GM19239 (cell line): ENCODE measurements at regions not wholly inside any gene's neighbourhood (a gene's known extent, or its start where the extent isn't known, plus 50 kb on each side); places are given as distances from the start of the nearest gene placed in this dataset.
"Not testable (repeated sequence)": the region's sequence is repeated elsewhere in the genome, so short reads cannot be mapped to it uniquely, and the experiment has no call there.

Experiments
- DNase-seq: peaks from one replicate; pipeline ENCODE4 v3.0.0; 2011; ENCODE audit warnings: low spot score; ENCODE audit not compliant: insufficient read length
- FAIRE-seq: peaks from 2 replicates; lab custom pipeline; 2011; peaks lifted over from hg19 to GRCh38; lab: Jason Lieb, UNC

DNA sequence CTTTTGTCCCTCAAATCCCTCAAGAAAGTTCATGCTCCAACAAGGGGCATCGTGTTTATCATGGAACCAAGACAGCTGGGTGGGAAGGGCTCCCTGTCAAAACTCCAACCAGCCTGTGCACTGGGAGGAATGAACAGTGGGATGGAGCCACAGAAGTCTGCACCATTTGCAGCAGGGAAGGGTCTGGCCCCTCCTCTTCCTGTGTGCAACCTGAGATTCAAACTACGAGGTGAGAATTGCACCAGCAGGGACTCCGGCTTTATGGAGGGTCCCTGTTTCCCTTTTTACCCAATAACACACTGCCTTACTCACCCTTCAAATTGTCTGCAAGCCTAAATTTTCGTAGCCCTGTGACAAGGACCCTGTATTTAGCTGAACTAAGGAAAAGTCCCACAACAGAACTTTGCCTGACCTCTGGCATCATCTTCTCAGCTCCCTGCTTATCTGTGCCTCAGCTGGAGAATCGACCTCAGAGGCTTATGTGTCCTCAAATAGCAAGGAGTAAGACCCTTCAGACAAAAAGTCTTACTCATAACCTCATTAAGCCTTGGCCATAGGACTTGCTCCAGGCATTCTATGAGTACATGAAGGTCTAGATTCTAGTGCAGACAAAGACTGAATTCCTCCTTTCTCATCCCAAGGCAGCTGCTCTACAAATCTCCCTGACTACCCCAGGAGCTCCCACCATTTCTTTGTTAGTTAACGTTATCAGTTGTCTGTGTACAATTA, 178.3 kb upstream of the SERPINE2 start:
- DNase-seq: no peak
- no peak for FAIRE-seq

DNA sequence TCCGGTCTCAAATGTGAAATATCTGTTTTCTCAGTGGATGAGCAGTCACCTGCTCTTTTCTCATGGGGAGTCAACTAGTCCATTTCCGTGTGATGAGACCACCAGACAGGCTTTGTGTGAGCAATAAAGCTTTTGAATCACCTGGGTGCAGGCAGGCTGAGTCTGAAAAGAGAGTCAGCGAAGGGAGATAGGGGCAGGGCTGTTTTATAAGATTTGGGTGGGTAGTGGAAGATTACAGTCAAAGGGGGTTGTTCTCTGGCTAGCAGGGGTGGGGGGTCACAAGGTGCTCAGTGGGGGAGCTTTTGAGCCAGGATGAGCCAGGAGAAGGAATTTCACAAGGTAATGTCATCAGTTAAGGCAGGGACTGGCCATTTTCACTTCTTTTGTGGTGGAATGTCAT, 176.5 kb upstream of the SERPINE2 start:
- not testable (repeated sequence) for DNase-seq, FAIRE-seq

DNA sequence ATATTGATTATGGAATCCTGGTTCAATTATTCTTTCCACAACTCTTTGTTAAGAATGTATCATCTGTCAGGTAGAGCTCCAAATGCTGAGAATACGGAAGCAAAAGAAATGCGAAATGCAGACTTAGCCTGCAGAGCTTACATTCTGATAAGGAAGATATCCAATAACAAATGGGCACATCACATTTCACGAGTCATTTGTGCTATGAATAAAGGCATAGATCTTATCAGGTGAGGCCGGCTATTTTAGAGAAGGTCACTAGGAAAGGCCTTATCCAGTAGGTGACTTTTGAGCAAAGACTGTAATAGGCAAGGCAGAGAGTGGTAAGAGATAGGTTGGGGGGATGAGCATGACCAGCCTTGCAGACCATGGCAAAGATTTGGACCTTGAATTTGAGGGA, 174.3 kb upstream of the SERPINE2 start:
- DNase-seq (no peak), FAIRE-seq (no peak)

DNA sequence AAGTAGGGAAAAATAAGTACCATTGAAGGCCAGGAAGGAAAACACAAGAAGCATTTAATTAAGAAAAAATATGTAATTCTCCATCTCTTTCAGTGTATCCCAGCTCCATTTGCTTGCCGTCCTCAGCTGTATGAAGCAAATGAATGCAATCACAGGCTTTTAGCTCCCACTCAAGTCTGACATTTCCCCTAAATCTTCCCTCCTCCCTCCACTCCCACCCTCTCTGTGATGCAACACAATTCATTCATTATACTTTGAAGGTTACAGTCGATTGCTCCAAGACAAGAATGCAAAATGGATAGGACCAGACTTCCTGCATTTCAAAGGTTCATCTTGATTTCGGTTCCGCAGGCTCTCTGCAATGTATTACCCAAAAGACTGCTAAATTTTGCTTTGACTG, 172.7 kb upstream of the SERPINE2 start:
- DNase-seq (no peak), FAIRE-seq (no peak)

DNA sequence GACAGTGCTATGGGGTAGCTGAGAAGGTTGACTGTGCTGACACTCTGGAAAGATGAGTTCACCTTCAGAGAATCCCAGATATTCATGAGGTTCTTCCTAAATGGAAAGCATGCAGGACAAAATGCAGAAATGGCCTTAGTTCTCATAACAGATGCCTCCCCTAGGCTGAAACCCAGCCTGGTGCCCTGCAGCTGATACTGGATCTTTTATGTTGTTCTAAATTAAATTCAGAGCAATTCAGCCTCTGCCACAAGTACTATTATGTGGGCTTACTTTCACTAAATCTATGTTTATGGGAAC, 172.0 kb upstream of the SERPINE2 start:
- DNase-seq: no peak
- no peak for FAIRE-seq

DNA sequence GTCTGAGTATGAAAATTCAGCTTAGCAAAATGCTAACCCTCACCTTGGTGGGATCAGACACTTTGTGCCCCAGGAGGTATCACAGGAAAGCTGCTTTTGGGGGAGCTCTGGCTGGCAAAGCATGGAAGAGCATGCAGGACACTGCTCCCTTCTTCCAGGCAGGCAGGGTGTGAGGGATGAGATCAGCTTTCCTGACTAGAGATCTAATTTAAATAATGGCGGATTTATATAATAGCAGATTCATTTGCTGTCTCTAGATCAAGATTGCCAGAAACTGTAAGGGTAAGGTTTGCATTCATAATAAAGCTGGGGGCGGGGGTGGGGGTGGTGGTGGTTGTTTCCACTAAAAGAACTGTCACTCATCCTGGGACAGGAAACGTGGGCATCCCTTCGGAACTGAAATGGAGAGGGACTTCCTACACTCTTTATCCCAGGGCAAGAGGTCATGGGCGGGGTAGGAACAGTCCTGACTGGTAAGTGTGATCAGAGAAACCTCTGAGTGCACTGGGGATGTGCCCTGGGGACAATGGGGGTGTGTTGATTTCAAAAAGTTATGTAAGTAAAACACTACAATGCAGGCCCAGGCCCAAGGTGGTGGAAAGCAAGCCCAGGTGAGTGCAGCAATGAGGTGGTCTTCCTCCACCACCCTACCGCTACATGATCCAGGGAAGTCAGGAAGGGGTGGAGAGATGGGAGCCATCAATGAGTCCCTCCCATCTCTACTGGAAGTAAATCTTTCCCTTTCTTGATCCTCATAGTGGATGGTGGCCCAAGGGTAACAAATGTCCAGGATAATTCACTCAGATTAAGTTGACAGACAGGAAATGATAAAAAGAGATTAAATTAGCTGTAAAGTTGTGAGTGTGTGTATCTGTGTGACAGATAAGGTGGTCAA, 171.4 kb upstream of the SERPINE2 start:
- FAIRE-seq (no peak), DNase-seq (no peak)

DNA sequence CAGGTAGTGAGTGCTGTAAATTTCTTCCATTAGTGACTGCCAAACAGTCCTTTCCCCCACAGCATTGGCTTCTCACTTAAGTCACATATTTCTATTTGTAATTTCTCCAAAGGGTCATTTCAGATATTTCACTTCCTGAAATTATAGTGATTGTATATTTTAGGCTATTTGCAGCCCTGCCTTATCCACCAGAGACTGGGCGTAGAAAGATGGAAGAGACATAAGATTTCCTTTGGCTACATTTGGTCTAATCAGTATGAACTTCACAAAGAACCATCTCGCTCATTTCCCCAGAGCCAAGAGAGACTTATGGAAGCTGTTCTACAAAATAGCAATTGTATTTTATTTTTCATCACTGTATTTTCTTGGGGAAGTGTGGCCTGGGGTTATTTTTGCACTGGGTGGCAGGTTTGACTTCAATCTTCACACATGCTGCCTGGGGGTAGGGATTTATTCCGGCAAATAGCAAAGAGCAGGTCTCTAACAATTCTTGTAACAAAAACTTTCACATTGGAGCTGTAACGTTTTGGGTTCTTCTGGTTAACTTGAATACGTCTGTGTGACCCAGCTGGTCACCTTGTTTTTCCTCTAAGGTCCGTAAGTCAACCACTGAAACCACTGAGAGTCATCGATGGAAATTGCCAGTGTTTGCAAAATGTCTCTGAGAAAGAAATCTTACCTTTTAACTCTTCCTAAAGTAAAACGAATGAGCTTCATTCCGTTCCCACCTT, 170.6 kb upstream of the SERPINE2 start:
- DNase-seq (no peak), FAIRE-seq (no peak)

DNA sequence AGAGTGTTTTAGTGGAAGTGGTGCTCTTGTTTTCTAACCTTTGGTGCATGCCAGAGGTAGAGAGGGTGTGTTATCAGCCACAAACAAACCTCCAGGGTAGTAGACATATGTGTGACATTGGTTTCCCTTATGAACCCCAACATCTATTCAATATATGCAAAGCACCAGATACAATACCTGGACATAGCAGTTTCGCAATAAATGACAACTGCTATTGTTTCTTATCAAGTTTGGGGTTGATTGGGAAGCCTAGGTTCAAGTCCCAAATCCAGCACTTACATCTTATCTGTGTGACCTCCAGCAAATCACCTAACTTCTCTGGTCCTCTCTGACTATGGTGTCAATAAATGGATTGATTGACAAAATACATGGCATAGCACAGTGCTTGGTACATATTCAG, 169.4 kb upstream of the SERPINE2 start:
- DNase-seq (no peak), FAIRE-seq (no peak)

DNA sequence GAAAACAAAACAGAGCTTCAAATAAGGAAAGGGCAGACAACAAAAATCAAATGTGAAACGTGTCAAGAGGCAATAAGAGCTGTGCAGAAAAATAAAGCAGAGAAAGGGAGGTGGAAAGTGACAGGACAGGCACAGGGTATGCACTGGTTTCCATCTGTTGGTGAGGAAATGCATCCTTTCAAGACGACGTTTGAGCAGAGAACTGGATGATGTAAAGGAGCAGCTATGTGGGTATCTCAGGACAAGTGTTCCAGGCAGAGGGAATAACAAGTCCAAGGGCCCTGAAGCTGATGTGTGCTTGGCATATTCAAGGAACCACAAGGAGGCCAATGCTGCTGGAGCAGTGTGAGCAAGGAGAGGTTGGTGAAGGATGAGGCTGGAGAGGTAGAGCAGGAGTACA, 168.9 kb upstream of the SERPINE2 start:
- DNase-seq: no peak
- FAIRE-seq: no peak

DNA sequence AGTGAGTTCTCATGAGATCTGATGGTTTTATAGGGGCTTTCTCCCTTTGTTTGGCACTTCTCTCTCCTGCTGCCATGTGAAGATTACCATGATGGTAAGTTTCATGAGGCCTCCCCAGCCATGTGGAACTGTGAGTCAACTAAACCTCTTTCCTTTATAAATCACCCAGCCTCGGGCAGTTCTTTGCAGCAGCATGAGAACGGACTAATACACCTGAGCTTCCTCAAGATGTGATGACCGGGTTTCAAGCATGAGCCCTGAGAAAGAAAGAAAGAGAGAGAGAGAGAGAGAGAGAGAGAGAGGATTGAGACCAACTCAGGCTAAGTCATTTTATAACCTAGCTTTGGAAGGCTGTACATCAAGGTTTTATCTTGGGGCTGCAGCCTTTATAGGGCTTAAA, 167.7 kb upstream of the SERPINE2 start:
- no peak for FAIRE-seq
- DNase-seq: no peak

DNA sequence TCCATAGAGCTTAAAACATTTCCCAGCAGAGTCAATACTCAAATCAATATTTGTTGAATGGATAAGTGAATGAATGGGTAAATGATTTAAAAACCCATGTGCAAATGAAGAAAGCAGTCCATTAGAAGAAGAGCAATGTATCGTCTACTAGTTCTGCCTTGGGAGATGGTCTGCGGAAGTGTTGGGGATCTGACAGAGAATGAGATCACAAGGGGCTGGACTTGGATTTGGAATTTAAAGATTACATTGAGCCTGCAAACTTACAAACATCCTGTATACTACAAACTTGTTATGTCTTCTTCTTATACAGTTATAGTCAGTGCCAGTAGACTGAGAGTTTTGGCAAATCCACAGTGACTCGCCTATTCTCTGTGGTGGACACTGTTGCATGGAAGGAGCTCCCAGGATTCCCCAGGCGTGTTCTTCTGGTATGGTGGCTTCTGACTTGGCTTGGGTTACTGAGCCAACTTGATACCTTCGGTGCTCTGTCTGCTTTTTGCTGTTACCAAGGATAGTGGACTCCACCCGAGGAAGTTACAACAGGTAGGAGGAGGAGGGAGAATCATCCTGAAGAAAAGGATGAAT, 163.3 kb upstream of the SERPINE2 start:
- FAIRE-seq (no peak), DNase-seq (no peak)

DNA sequence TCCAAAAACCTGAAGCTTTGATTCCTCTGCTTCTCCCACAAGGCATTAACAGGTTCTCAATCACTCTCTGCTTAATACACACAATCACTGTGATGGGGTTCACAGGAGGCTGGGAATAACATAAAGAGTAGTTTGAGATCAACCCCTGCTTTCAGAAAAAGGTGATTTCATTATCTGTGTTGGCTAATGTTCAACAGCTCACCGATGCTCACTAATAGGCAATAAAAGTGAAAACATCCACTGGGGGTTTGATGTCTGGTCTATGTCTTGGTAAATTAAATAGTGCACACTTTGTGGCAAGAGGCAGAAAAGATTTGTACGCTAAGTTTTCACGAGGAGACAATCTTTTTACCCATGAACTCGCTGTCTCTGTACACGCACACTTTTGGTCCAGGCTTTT, 159.3 kb upstream of the SERPINE2 start:
- no peak for DNase-seq
- no peak for FAIRE-seq

DNA sequence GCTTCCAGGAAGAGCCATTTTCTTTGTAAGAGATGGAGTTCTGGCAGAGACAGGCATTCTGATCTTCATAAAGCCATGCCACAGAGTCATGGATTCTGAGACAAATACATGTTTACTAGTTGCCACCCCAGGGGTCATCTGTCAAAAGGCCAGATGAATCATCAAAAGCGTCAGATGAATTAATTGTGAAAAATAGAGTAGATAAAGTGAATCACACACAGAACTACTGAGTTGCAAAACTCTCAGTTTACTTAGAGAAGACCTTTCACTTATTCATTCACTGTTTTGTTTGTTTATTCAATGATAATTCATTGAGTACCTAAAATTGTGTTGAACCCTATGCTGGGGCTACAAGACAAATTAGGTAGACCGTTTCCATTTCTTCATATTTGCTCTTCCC, 157.7 kb upstream of the SERPINE2 start:
- DNase-seq (no peak), FAIRE-seq (no peak)

DNA sequence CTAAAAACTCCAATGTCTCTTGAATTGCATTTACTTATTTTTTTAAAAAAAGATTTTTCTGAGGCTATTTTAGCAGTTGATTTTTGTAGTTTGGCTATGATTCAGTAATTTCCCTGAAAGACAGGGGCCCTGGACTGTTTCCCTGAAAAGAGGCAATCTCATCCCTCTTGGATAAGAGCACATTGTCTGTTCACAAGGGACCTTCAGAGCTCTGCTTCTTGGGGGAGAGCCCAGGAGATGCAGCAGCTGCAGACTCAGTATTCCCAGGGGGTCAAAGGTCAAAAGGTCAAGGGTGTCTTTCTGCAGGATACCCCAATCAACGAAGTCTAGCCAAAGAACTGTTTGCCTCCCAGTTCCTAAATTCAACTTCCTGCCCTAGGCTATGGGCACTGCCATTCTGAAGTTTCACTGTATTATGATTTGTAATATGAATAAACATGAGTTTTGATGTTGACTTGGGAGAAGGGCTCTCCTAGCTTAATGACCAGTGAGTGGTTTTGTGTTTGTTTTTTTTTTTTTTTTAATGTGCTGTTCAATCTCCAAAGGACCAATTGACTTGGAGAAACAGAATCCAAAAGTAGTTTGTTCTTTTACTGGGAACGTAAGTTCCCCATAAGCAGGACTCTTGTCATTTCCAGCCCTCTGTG, 157.0 kb upstream of the SERPINE2 start:
- FAIRE-seq (no peak), DNase-seq (no peak)

DNA sequence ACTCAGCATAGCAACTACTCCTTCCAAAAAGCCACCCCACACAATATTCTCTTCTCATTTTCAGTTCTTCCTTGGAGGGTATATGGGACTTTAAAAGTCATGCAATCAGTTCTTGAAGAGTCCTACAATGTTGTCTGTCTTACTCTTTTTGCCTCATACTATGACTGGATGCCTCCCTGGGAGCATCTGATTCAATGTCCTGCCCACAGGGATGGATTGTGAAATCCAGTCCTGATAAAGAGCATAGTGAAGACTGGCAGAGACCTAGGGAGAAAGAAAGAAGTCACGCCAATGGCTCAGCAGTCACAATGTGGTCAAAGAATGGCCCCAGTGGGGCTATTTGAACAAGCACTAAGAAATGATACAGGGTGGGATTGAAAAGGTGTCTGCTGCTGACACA, 155.1 kb upstream of the SERPINE2 start:
- FAIRE-seq (no peak), DNase-seq (no peak)

DNA sequence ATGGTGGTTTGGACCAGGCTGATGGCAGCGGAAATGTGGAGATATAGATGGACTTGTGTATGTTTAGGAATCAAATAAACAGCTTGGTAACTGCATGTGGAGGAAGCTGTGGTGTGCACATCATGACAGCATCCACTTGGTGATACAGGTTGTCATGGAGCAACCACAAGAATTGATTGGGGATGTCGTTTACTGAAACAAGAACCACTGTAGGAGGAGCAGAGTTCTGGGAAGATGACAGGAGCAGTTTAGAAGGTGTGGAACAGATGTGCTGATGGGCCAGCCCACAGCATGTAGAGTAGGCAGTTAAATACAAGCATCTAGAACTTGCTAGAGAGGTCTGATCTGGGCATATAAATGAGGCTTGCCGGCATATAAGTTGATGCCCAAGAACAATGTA, 152.4 kb upstream of the SERPINE2 start:
- FAIRE-seq: no peak
- no peak for DNase-seq

DNA sequence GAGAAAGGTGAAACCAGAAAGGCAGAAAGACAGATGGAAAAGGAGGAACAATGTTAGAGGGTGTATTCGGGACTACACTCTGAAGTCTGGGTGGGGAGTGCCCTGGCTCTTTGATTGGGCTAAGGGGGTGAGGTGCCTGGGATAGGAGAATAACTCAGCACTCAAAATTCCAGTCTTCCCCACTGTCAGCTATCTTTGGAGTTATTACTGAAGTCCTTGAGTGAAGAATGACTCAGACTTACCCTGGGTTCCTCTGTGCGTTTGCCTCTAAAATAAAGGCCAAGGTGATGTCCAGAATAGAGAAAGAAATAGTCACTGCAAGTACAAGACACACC, 151.8 kb upstream of the SERPINE2 start:
- no peak for FAIRE-seq
- no peak for DNase-seq

DNA sequence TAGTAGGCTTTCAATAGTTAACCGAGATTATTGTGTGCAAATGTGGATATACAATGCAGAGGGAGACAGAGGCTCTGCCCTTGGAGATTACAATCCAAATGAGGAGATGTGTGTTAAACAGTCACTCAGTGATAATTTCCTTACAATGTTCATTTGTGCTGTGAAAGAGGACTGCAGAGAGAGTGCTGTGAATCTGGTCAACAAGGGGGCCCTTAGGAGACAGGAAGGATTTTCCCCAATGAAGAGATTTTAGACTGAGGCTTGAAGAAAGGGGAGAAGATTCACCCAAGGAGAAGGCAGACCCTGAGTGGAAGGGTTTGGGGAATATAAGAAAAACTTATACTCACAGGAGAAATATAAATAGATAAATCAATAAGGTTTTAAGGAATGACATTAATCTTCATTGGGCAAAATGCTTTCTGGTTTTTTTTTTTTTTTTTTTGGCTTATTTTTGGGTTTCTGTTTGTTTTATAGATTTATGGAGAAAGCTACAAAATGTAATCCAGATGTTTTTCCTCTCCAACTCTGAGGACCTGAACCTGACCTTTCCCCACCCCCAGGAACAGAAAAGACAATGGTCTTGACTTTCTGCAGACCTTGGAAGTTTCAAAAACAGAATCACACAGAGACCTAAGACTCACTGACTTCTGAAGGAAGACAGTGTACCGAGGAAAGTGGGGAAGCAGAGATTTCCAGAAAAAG, 151.3 kb upstream of the SERPINE2 start:
- DNase-seq (no peak), FAIRE-seq (no peak)

DNA sequence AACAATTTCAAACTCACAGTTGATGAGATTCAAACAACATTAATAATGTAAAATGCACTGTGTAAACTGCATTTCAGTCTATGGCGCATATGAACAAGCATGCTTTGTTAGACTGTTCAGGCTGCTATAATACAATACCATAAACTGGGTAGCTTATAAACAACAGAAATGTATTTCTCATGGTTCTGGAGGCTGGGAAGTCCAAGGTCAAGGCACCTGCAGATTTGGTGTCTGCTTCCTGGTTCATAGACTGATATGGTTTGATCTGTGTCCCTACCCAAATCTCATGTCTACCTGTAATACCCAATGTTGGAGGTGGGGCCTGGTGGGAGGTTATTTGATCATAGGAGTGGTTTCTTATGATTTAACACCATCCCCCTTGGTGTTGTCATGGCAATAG, 148.1 kb upstream of the SERPINE2 start:
- no peak for DNase-seq
- no peak for FAIRE-seq

DNA sequence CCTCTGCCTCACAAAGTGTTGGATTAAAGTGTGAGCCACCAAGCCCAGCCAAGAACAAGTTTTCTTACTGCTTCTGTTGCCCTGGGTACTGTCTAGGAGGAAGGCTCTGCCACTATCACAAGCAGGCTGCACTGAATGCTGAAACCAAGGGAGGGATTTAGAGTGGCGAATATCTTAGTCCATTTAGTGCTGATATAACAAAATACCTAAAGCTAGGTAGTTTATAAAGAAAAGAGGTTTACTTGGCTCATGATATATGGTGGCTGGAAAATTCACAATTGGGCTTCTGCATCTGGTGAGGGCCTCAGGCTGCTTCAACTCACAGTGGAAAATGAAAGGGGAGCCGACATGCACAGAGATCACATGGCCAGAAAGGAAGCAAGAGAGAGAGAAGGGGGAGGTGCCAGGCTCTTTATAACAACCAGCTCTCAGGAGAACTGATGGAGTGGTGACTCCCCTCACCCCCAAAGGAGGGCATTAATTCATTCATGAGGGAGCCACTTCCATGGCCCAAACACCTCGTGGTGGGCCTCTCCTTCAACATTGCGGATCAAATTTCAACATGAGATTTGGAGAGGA, 146.0 kb upstream of the SERPINE2 start:
- no peak for FAIRE-seq
- DNase-seq: no peak
